GM19455 (cell line): ENCODE measurements at regions not wholly inside any gene's neighbourhood (a gene's known extent, or its start where the extent isn't known, plus 50 kb on each side); places are given as distances from the start of the nearest gene placed in this dataset.

Experiments
- ATAC-seq: cut with Tn5 transposase; IDR thresholded peaks from one replicate; pipeline ENCODE4 v1.9.1; 2021; ENCODE audit not compliant: unreplicated experiment

- no peak for ATAC-seq
Observed at GRCh38 chr6:23455754-23456153, 670.3 kb upstream of the NRSN1 start.

- ATAC-seq = no peak
Observed at GRCh38 chr6:23456396-23456795, 669.6 kb upstream of the NRSN1 start.

- no peak for ATAC-seq
Observed at GRCh38 chr6:23457321-23457720, 668.7 kb upstream of the NRSN1 start.

GRCh38 chr6:23465912-23466311 is 660.1 kb upstream of the NRSN1 start:
- no peak for ATAC-seq

GRCh38 chr6:23477586-23477985 is 648.4 kb upstream of the NRSN1 start:
- no peak for ATAC-seq

- ATAC-seq = no peak
Observed at GRCh38 chr6:23478312-23478711, 647.7 kb upstream of the NRSN1 start.

GRCh38 chr6:23483896-23484295 is 642.1 kb upstream of the NRSN1 start:
- ATAC-seq = no peak

GRCh38 chr6:23494367-23494766 is 631.6 kb upstream of the NRSN1 start:
- ATAC-seq = no peak

- ATAC-seq = no peak
Observed at GRCh38 chr6:23498013-23498412, 628.0 kb upstream of the NRSN1 start.

GRCh38 chr6:23499549-23499948 is 626.5 kb upstream of the NRSN1 start:
- ATAC-seq = no peak

- ATAC-seq = no peak
Observed at GRCh38 chr6:23503173-23503572, 622.8 kb upstream of the NRSN1 start.

GRCh38 chr6:23505026-23505425 is 621.0 kb upstream of the NRSN1 start:
- ATAC-seq = no peak

GRCh38 chr6:23510778-23511510 is 615.1 kb upstream of the NRSN1 start:
- no peak for ATAC-seq

GRCh38 chr6:23511817-23512216 is 614.2 kb upstream of the NRSN1 start:
- no peak for ATAC-seq

GRCh38 chr6:23518294-23518693 is 607.7 kb upstream of the NRSN1 start:
- ATAC-seq = no peak

GRCh38 chr6:23522792-23523547 is 603.0 kb upstream of the NRSN1 start:
- no peak for ATAC-seq

- ATAC-seq = no peak
Observed at GRCh38 chr6:23523771-23524170, 602.2 kb upstream of the NRSN1 start.

- no peak for ATAC-seq
Observed at GRCh38 chr6:23524548-23524947, 601.5 kb upstream of the NRSN1 start.

- no peak for ATAC-seq
Observed at GRCh38 chr6:23526526-23526925, 599.5 kb upstream of the NRSN1 start.

- ATAC-seq = no peak
Observed at GRCh38 chr6:23529902-23530301, 596.1 kb upstream of the NRSN1 start.

GRCh38 chr6:23531666-23532065 is 594.3 kb upstream of the NRSN1 start:
- ATAC-seq = no peak

- ATAC-seq = no peak
Observed at GRCh38 chr6:23532227-23532626, 593.8 kb upstream of the NRSN1 start.

GRCh38 chr6:23533311-23533710 is 592.7 kb upstream of the NRSN1 start:
- no peak for ATAC-seq
